Colonic mucosa (tissue), 4 donors: ENCODE measurements at regions not wholly inside any gene's neighbourhood (a gene's known extent, or its start where the extent isn't known, plus 50 kb on each side); places are given as distances from the start of the nearest gene placed in this dataset.

ENCODE experiments used
- DNase-seq: peaks from one replicate; pipeline ENCODE4 v3.0.0-alpha.2; 2020
- H3K27ac ChIP-seq: fragments of 200-600 bp; one replicate; pipeline ENCODE4 v1.8.0; 2021
- H3K27me3 ChIP-seq: fragments of 200-600 bp; one replicate; pipeline ENCODE4 v1.8.0; 2021
- H3K36me3 ChIP-seq: fragments of 200-600 bp; one replicate; pipeline ENCODE4 v1.8.0; 2021
- H3K4me1 ChIP-seq: fragments of 200-600 bp; one replicate; pipeline ENCODE4 v1.8.0; 2021; ENCODE audit warnings: mild to moderate bottlenecking
- H3K4me3 ChIP-seq: fragments of 200-600 bp; one replicate; pipeline ENCODE4 v1.8.0; 2021
- H3K9ac ChIP-seq, 2 donors: one replicate each; pipeline ENCODE4 v1.7.0; 2013; ENCODE audit warnings: control low read depth in 2 of 2, low read depth in 2 of 2, low read length in 2 of 2
- H3K9me3 ChIP-seq: fragments of 200-600 bp; one replicate; pipeline ENCODE4 v1.8.0; 2021
- CTCF ChIP-seq: fragments of 200-600 bp; IDR thresholded peaks from one replicate; pipeline ENCODE4 v1.8.0; 2022; ENCODE audit warnings: antibody characterized with exemption, mild to moderate bottlenecking
- intact Hi-C: fragments of 100-400 bp; cut with DNase I; formaldehyde crosslinking; loops from one replicate; pipeline ENCODE4 v1.14.1; 2022
- donor health status: healthy.
- donor health status: DM: no; HTN: no; CAD: no.
- donor health status: DM: no; HTN: no; CAD: no.

GRCh38 chr9:13386316-13386715 is 106.8 kb upstream of the MPDZ start:
- no peak for TF ChIP-seq CTCF
- Histone ChIP-seq H3K4me1 (no peaks in the 10 kb centered on the region), H3K27ac (no peak overlapping the region), H3K9ac (no peak overlapping the region), H3K9me3 (no peaks in the 10 kb centered on the region), H3K36me3 (no peaks in the 10 kb centered on the region), H3K27me3 (no peaks in the 10 kb centered on the region), H3K4me3 (no peak overlapping the region)
- intact Hi-C loops = no loop called here
- no peak for DNase-seq

GRCh38 chr9:13383855-13384254 is 104.4 kb upstream of the MPDZ start:
- Histone ChIP-seq H3K4me3 (no peak overlapping the region), H3K27ac (no peak overlapping the region), H3K36me3 (no peaks in the 10 kb centered on the region), H3K9me3 (no peaks in the 10 kb centered on the region), H3K27me3 (no peaks in the 10 kb centered on the region), H3K4me1 (no peaks in the 10 kb centered on the region), H3K9ac (no peak overlapping the region)
- no peak for TF ChIP-seq CTCF
- no peak for DNase-seq
- intact Hi-C loops = no loop called here

- Histone ChIP-seq H3K4me3 (no peak overlapping the region), H3K27ac (no peak overlapping the region), H3K9me3 (no peaks in the 10 kb centered on the region), H3K36me3 (no peaks in the 10 kb centered on the region), H3K27me3 (no peaks in the 10 kb centered on the region), H3K9ac (no peak overlapping the region), H3K4me1 (no peaks in the 10 kb centered on the region)
- intact Hi-C loops = no loop called here
- TF ChIP-seq CTCF = no peak
- DNase-seq = no peak
Observed at GRCh38 chr9:13383216-13383615, 103.7 kb upstream of the MPDZ start.

GRCh38 chr9:13382595-13382994 is 103.1 kb upstream of the MPDZ start:
- H3K4me1 ChIP-seq = no peaks in the 10 kb centered on the region
- no peak for DNase-seq
- no peaks in the 10 kb centered on the region for H3K9me3 ChIP-seq
- H3K27me3 ChIP-seq = no peaks in the 10 kb centered on the region
- no peaks in the 10 kb centered on the region for H3K36me3 ChIP-seq
- intact Hi-C loops = no loop called here
- H3K9ac ChIP-seq = no peak overlapping the region
- TF ChIP-seq CTCF = no peak
- no peak overlapping the region for H3K4me3 ChIP-seq
- no peak overlapping the region for H3K27ac ChIP-seq

- Histone ChIP-seq H3K4me1 (no peaks in the 10 kb centered on the region), H3K27ac (no peak overlapping the region), H3K36me3 (no peaks in the 10 kb centered on the region), H3K27me3 (no peaks in the 10 kb centered on the region), H3K9me3 (no peaks in the 10 kb centered on the region), H3K4me3 (no peak overlapping the region), H3K9ac (no peak overlapping the region)
- no peak for TF ChIP-seq CTCF
- intact Hi-C loops = no loop called here
- DNase-seq = no peak
Observed at GRCh38 chr9:13380903-13381302, 101.4 kb upstream of the MPDZ start.

- H3K9ac ChIP-seq = no peak overlapping the region
- H3K27ac ChIP-seq = no peak overlapping the region
Observed at GRCh38 chr9:13378154-13378553, 98.7 kb upstream of the MPDZ start.

More at GRCh38 chr9:13378154-13378553, 98.7 kb upstream of the MPDZ start:
- intact Hi-C loops = no loop called here
- Histone ChIP-seq H3K9me3 (no peaks in the 10 kb centered on the region), H3K4me3 (no peak overlapping the region), H3K4me1 (no peaks in the 10 kb centered on the region), H3K27me3 (no peaks in the 10 kb centered on the region), H3K36me3 (no peaks in the 10 kb centered on the region)
- no peak for TF ChIP-seq CTCF
- DNase-seq = no peak
